Gastrocnemius medialis (tissue), 4 donors: ENCODE measurements at regions not wholly inside any gene's neighbourhood (a gene's known extent, or its start where the extent isn't known, plus 50 kb on each side); places are given as distances from the start of the nearest gene placed in this dataset.
"Not testable (repeated sequence)": the region's sequence is repeated elsewhere in the genome, so short reads cannot be mapped to it uniquely, and the experiment has no call there.

ENCODE experiments used
- ATAC-seq, 2 donors: fragments of 150-250 bp; one replicate each; pipeline ENCODE4 v1.9.1; 2016
- DNase-seq, 2 donors: peaks; one replicate each; pipeline ENCODE4 v3.0.0-alpha.2; 2019
- H3K27ac ChIP-seq, 4 donors: fragments of 200-600 bp; sonication (generic); 1 replicate in 1 of 4; 2 replicates in 3 of 4; pipeline ENCODE4 v1.5.1; 2016 to 2018; ENCODE audit warnings: mild to moderate bottlenecking in 2 of 4, moderate library complexity in 1 of 4
- H3K27me3 ChIP-seq, 3 donors: fragments of 200-600 bp; sonication (generic) in 2 of 3; 1 replicate in 1 of 3; 2 replicates in 2 of 3; pipeline versions ENCODE4 v1.5.1 to v1.6.0; 2016 to 2019; ENCODE audit warnings: mild to moderate bottlenecking in 1 of 3, moderate library complexity in 1 of 3
- H3K36me3 ChIP-seq, 2 donors: fragments of 200-600 bp; sonication (generic) in 1 of 2; one replicate each; pipeline ENCODE4 v1.5.1; 2017 to 2018
- H3K4me1 ChIP-seq, 2 donors: fragments of 200-600 bp; sonication (generic) in 1 of 2; one replicate each; pipeline ENCODE4 v1.5.1; 2016 to 2017; ENCODE audit warnings: mild to moderate bottlenecking in 2 of 2
- H3K4me3 ChIP-seq, 4 donors: fragments of 200-600 bp; sonication (generic) in 3 of 4; 1 replicate in 1 of 4; 2 replicates in 3 of 4; pipeline ENCODE4 v1.5.1; 2016 to 2019; ENCODE audit warnings: mild to moderate bottlenecking in 2 of 4
- H3K9me3 ChIP-seq, 3 donors: fragments of 200-600 bp; sonication (generic) in 2 of 3; 1 replicate in 1 of 3; 2 replicates in 2 of 3; pipeline ENCODE4 v1.5.1; 2016 to 2019
- CTCF ChIP-seq, 5 experiments: fragments of 450-650 bp in 3 of 5; fragments of 200-600 bp in 2 of 5; sonication (generic) in 2 of 5; IDR thresholded peaks in 4 of 5; conservative IDR thresholded peaks in 1 of 5; 1 replicate in 4 of 5; 2 replicates in 1 of 5; pipeline ENCODE4 v1.5.1; 2016 to 2019; ENCODE audit warnings: antibody characterized with exemption in 5 of 5, mild to moderate bottlenecking in 3 of 5, moderate library complexity in 3 of 5
- POLR2A ChIP-seq, 2 donors: fragments of 450-650 bp; IDR thresholded peaks; one replicate each; pipeline ENCODE4 v1.6.1; 2017; ENCODE audit warnings: antibody characterized with exemption in 2 of 2, mild to moderate bottlenecking in 2 of 2, moderate library complexity in 2 of 2
- in situ Hi-C, 4 donors: fragments of 200-750 bp; cut with MboI; loops; one replicate each; pipeline versions ENCODE4 v1.15.0 to v1.8.0; 2017; ENCODE audit warnings: low sequenced_read_pairs in 4 of 4
- intact Hi-C: fragments of 100-400 bp; cut with DNase I; formaldehyde crosslinking; loops from one replicate; pipeline ENCODE4 v1.15.1; 2023; ENCODE audit warnings: low total_unique reads

DNA sequence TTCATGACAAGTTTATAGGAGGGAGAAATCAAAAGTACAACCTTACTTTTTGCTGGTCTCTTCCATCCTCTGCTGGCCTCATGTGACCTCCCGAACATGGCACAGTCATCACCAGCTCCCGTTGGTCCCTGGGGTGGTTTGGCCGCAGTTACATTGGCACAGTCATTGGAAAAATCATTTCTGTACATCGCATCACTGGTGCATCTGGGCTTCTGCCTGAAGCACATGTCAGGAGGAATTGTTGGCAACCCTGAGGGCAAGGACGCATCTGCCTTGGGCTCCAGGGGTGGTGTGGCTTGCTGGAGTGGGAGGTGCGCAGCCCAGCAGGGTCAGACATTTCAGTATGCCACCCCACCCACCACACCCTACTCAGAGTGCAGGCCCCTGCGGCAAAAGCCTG lies 162.9 kb upstream of the SLC24A3 start:
- intact Hi-C loops: no loop called here
- Histone ChIP-seq H3K36me3 (no peaks in the 10 kb centered on the region), H3K27me3 (no peaks in the 10 kb centered on the region), H3K4me1 (peaks cover 6 to 15% of the 10 kb centered on the region in 2 donors), H3K4me3 (peak overlapping the region in 1 of 4 donors; percentile 22), H3K9me3 (no peaks in the 10 kb centered on the region), H3K27ac (peak overlapping the region in 2 of 4 donors; percentile 45 to 57)
- in situ Hi-C loops: loop anchor here in 1 of 4 donors (25.0 kb wide), 1 partner anchor 88 kb away; no protein-coding TSS in a partner anchor
- TF ChIP-seq CTCF (IDR thresholded peaks at IDR 0.05 in 4 of 5, conservative IDR thresholded peaks at IDR 0.05 in 1 of 5): no peak
- DNase-seq (no peak), ATAC-seq (no peak)

GRCh38 chr20:19056909-19057308 lies 155.5 kb upstream of the SLC24A3 start:
- H3K36me3 ChIP-seq: no peaks in the 10 kb centered on the region
- no peaks in the 10 kb centered on the region for H3K4me1 ChIP-seq
- intact Hi-C loops (no loop called here), in situ Hi-C loops (no loop called here)
- no peak for DNase-seq
- H3K27ac ChIP-seq: no peak overlapping the region
- no peak for ATAC-seq
- TF ChIP-seq CTCF (IDR thresholded peaks at IDR 0.05 in 4 of 5, conservative IDR thresholded peaks at IDR 0.05 in 1 of 5): no peak
- no peak for TF ChIP-seq POLR2A (IDR thresholded peaks at IDR 0.05)
- H3K4me3 ChIP-seq: no peak overlapping the region
- peaks cover 0 to 10% (median 0%) of the 10 kb centered on the region in 3 donors for H3K9me3 ChIP-seq
- no peaks in the 10 kb centered on the region for H3K27me3 ChIP-seq

DNA sequence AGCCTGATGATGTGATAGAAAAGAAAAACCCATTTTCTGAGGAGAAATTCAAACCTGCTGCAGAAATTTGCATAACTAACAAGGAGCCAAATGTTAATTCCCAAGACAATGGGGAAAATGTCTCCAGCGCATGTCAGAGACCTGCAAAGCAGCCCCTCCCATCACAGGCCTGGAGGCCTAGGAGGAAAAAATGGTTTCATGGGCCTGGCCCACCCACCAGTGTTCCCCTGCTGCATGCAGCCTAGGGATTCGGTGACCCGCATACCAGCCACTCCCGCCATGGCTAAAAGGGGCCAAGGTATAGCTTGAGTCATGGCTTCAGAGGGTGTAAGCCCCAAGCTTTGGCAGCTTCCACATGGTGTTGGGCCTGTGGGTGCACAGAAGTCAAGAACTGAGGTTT lies 147.7 kb upstream of the SLC24A3 start:
- H3K36me3 ChIP-seq, H3K4me3 ChIP-seq, H3K27me3 ChIP-seq, DNase-seq, H3K27ac ChIP-seq, intact Hi-C loops, ATAC-seq, in situ Hi-C loops, H3K4me1 ChIP-seq: not testable (repeated sequence)
- H3K9me3 ChIP-seq: peaks cover 0 to 10% (median 0%) of the 10 kb centered on the region in 3 donors

GRCh38 chr20:19067986-19068385 lies 144.5 kb upstream of the SLC24A3 start:
- Histone ChIP-seq H3K36me3 (no peaks in the 10 kb centered on the region), H3K9me3 (no peaks in the 10 kb centered on the region), H3K4me1 (no peaks in the 10 kb centered on the region), H3K4me3 (no peak overlapping the region), H3K27ac (no peak overlapping the region), H3K27me3 (no peaks in the 10 kb centered on the region)
- no peak for TF ChIP-seq CTCF (IDR thresholded peaks at IDR 0.05 in 4 of 5, conservative IDR thresholded peaks at IDR 0.05 in 1 of 5)
- TF ChIP-seq POLR2A (IDR thresholded peaks at IDR 0.05): no peak
- in situ Hi-C loops: no loop called here
- no peak for ATAC-seq
- DNase-seq: no peak
- intact Hi-C loops: no loop called here

DNA sequence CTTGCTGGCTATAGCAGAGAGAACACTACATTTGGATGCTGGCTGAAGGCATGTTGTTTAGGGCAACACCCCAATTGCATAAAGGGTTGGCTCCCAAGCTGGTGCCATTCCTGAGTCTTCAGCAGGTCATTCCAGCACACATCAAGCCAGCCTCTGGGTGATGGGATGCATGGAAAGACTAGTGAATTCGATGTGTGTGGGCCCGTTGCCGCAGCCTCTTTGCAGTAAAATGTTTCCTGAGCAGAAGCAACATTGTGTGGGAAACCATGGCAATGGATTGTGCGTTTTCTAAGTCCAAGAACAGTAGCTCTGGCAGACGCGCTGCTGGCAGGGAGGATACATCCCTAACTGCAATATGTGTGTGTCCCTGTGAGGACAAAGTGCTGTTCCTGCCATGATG lies 142.4 kb upstream of the SLC24A3 start:
- intact Hi-C loops: no loop called here
- Histone ChIP-seq H3K27ac (no peak overlapping the region), H3K9me3 (no peaks in the 10 kb centered on the region), H3K36me3 (no peaks in the 10 kb centered on the region), H3K27me3 (no peaks in the 10 kb centered on the region), H3K4me3 (no peak overlapping the region), H3K4me1 (no peaks in the 10 kb centered on the region)
- DNase-seq (no peak), ATAC-seq (no peak)
- no peak for TF ChIP-seq CTCF (IDR thresholded peaks at IDR 0.05 in 4 of 5, conservative IDR thresholded peaks at IDR 0.05 in 1 of 5)
- no peak for TF ChIP-seq POLR2A (IDR thresholded peaks at IDR 0.05)
- in situ Hi-C loops: no loop called here
